ENCODE measurements at regions not wholly inside any gene's neighbourhood (a gene's known extent, or its start where the extent isn't known, plus 50 kb on each side); places are given as distances from the start of the nearest gene placed in this dataset.

GRCh38 chr14:101084436-101084826, 180.9 kb upstream of the RTL1 start:
- Histone ChIP-seq H3K4me1 (ENCODE audit: control insufficient read depth, insufficient read depth, low read length) (no peaks in the 10 kb centered on the region), H3K4me3 (ENCODE audit: low read length) (no peak overlapping the region), H3K36me3 (ENCODE audit: control insufficient read depth, insufficient read depth, low read length) (no peaks in the 10 kb centered on the region), H3K27ac (ENCODE audit: low read length) (no peak overlapping the region), H3K27me3 (ENCODE audit: control insufficient read depth, insufficient read depth, low read length) (no peaks in the 10 kb centered on the region), H3K9me3 (ENCODE audit: control insufficient read depth, insufficient read depth, low read length) (no peaks in the 10 kb centered on the region)
- intact Hi-C loops (cut with micrococcal nuclease), result no loop called here
- Mint-ChIP-seq H3K4me1 (no peaks in the 10 kb centered on the region), H3K4me3 (no peak overlapping the region), H3K36me3 (no peaks in the 10 kb centered on the region), H3K27me3 (ENCODE audit: low read depth in 2 of 2) (peaks cover 20 to 33% of the 10 kb centered on the region in 2 donors), H3K9me3 (peaks cover 0 to 3% of the 10 kb centered on the region in 2 donors), H3K27ac (no peak overlapping the region)
- DNase-seq (no peak), ATAC-seq (no peak)
- no peak for TF ChIP-seq CTCF (IDR thresholded peaks at IDR 0.05)
- 87% methylated on average over 3 of the region's 6 CpGs for WGBS (ENCODE audit: insufficient coverage)

GRCh38 chr14:101086926-101087325, 183.4 kb upstream of the RTL1 start:
- Histone ChIP-seq H3K4me3 (ENCODE audit: low read length) (no peak overlapping the region), H3K27me3 (ENCODE audit: control insufficient read depth, insufficient read depth, low read length) (no peaks in the 10 kb centered on the region), H3K4me1 (ENCODE audit: control insufficient read depth, insufficient read depth, low read length) (no peaks in the 10 kb centered on the region), H3K36me3 (ENCODE audit: control insufficient read depth, insufficient read depth, low read length) (no peaks in the 10 kb centered on the region), H3K27ac (ENCODE audit: low read length) (no peak overlapping the region), H3K9me3 (ENCODE audit: control insufficient read depth, insufficient read depth, low read length) (no peaks in the 10 kb centered on the region)
- WGBS (ENCODE audit: insufficient coverage), result 84% methylated on average over 3 of the region's 3 CpGs
- no peak for ATAC-seq
- Mint-ChIP-seq H3K4me1 (no peaks in the 10 kb centered on the region), H3K27ac (no peak overlapping the region), H3K4me3 (no peak overlapping the region), H3K9me3 (peaks cover 0 to 3% of the 10 kb centered on the region in 2 donors), H3K36me3 (no peaks in the 10 kb centered on the region), H3K27me3 (ENCODE audit: low read depth in 2 of 2) (peaks cover 4 to 12% of the 10 kb centered on the region in 2 donors)
- no peak for TF ChIP-seq CTCF (IDR thresholded peaks at IDR 0.05)
- DNase-seq, result peak in 1 of 2 donors; percentile 9
- intact Hi-C loops (cut with micrococcal nuclease), result no loop called here

GRCh38 chr14:101087614-101088394, 184.3 kb upstream of the RTL1 start:
- Mint-ChIP-seq H3K4me3 (no peak overlapping the region), H3K9me3 (peaks cover 0 to 3% of the 10 kb centered on the region in 2 donors), H3K4me1 (no peaks in the 10 kb centered on the region), H3K36me3 (no peaks in the 10 kb centered on the region), H3K27ac (no peak overlapping the region), H3K27me3 (ENCODE audit: low read depth in 2 of 2) (peaks cover 4 to 12% of the 10 kb centered on the region in 2 donors)
- DNase-seq (peak in 1 of 2 donors; percentile 3), ATAC-seq (no peak)
- intact Hi-C loops (cut with micrococcal nuclease), result no loop called here
- TF ChIP-seq CTCF (IDR thresholded peaks at IDR 0.05), result no peak
- H3K27ac ChIP-seq (ENCODE audit: low read length), result no peak overlapping the region
- H3K36me3 ChIP-seq (ENCODE audit: control insufficient read depth, insufficient read depth, low read length), result no peaks in the 10 kb centered on the region
- no peaks in the 10 kb centered on the region for H3K9me3 ChIP-seq (ENCODE audit: control insufficient read depth, insufficient read depth, low read length)
- WGBS (ENCODE audit: insufficient coverage), result 88% methylated on average over 11 of the region's 11 CpGs
- H3K27me3 ChIP-seq (ENCODE audit: control insufficient read depth, insufficient read depth, low read length), result no peaks in the 10 kb centered on the region
- H3K4me3 ChIP-seq (ENCODE audit: low read length), result no peak overlapping the region
- H3K4me1 ChIP-seq (ENCODE audit: control insufficient read depth, insufficient read depth, low read length), result no peaks in the 10 kb centered on the region

- peaks cover 4 to 12% of the 10 kb centered on the region in 2 donors for H3K27me3 Mint-ChIP-seq (ENCODE audit: low read depth in 2 of 2)
- ATAC-seq, result no peak
- no peaks in the 10 kb centered on the region for H3K27me3 ChIP-seq (ENCODE audit: control insufficient read depth, insufficient read depth, low read length)
- no peaks in the 10 kb centered on the region for H3K4me1 ChIP-seq (ENCODE audit: control insufficient read depth, insufficient read depth, low read length)
- no peak overlapping the region for H3K27ac ChIP-seq (ENCODE audit: low read length)
- H3K9me3 ChIP-seq (ENCODE audit: control insufficient read depth, insufficient read depth, low read length), result no peaks in the 10 kb centered on the region
- peaks cover 0 to 3% of the 10 kb centered on the region in 2 donors for H3K9me3 Mint-ChIP-seq
- no peaks in the 10 kb centered on the region for H3K4me1 Mint-ChIP-seq
- intact Hi-C loops (cut with micrococcal nuclease), result no loop called here
- no peaks in the 10 kb centered on the region for H3K36me3 ChIP-seq (ENCODE audit: control insufficient read depth, insufficient read depth, low read length)
- TF ChIP-seq CTCF (IDR thresholded peaks at IDR 0.05), result no peak
- no peak overlapping the region for H3K4me3 Mint-ChIP-seq
- H3K27ac Mint-ChIP-seq, result no peak overlapping the region
- no peak overlapping the region for H3K4me3 ChIP-seq (ENCODE audit: low read length)
- 93% methylated on average over 6 of the region's 6 CpGs for WGBS (ENCODE audit: insufficient coverage)
- no peak for DNase-seq
- H3K36me3 Mint-ChIP-seq, result no peaks in the 10 kb centered on the region
Observed at GRCh38 chr14:101088395-101088667, 184.8 kb upstream of the RTL1 start.
